T1000 (cell line): ENCODE measurements at regions not wholly inside any gene's neighbourhood (a gene's known extent, or its start where the extent isn't known, plus 50 kb on each side); places are given as distances from the start of the nearest gene placed in this dataset.

Source experiments
- DNase-seq: peaks from one replicate; lab custom pipeline; 2025; ENCODE audit warnings: mixed read lengths; lab: John Stamatoyannopoulos, UW

GRCh38 chr20:11394145-11394833 is 523.4 kb upstream of the BTBD3 start:
- no peak for DNase-seq

DNA sequence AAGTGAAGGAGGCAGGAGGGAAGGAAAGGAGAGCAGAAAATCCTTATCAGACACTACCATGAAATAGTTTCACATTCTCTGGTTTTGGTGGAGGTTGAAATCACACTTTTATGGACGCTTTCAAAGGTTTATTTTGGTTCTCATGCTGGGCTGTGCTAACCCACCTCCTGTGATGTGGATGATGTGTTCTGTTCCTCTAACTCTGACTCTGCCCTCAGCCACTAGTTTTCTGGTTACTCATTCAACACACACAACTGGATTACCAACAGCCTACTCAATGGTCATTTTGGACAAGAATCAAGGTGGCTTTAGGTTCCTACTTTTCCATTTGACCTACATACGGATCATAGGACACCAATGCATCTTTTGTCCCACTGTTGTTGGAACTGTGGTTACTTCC is 522.1 kb upstream of the BTBD3 start:
- DNase-seq, result no peak

DNA sequence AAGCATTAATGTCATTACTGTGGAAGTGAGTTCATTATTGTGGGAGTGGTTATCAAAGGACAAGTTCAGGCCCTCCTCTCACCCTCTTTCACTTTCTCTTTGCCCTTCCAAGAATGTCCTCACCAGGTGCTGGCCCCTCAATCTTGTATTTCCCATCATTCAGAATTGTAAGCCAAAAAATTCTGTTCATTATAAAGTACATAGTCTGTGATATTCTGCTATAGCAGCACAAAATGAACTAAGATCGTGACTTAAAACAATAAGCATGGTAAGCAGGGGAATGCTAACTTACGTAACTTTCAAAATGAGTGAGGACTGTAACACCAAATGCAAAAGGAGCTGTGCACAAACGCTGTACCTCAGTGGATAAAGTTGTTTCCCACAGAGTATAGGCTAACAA is 515.7 kb upstream of the BTBD3 start:
- no peak for DNase-seq

DNA sequence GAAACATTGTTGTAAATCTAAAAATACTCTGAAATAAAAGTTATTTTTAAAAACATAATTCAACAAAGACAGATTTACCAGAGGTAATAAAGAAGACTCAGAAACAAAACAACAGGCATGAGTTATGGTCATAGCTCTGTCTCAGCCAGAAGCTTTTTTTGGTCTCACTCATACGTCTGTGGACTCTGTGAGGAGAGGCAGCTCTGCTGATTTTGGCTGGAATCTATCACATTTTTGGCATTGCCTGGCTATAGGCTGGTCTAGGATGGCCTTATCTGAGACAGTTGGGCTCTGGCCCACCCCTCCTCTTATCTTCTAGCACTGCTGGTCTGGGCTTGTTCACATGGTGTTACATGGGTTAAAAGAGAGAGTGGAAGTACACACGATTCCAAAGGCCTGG is 514.0 kb upstream of the BTBD3 start:
- DNase-seq, result no peak

DNA sequence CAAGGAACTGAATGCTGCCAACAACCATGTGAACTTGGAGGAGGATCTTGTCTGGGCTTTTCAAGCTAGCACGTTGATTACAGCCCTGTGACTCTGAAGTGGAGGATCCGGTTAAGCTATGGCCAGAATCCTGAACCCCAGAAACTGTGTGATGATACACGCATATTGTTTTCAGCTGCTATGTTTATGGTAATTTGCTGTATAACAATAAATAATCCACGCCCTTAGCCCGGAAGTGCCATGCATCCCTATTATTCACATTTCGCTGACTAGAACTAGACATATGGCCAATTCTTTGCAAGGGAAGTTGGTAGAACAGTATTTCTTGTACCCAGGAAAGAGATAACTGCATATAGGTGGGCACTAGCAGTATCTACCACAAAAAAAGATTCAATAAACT is 510.8 kb upstream of the BTBD3 start:
- DNase-seq, result no peak

GRCh38 chr20:11409561-11409960 is 508.1 kb upstream of the BTBD3 start:
- DNase-seq, result no peak

DNA sequence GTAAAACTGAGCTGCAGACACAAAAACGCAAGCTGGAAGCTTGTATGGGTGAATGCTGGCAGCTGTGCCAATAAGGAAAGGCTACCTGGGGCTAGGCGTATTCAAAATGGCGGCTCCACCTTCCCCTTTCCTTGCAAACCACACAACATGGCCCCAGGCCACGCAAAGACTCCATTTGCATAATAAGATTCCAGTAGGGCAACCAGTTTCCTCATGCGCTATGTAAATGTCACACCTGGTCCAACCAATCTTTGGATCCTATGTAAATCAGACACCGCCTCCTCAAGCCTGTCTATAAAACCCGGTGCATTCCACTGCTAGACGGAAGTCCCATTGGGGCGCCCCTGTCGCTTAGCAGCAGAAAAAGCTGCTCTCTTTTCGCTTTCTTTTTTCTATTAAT is 505.9 kb upstream of the BTBD3 start:
- no peak for DNase-seq

DNA sequence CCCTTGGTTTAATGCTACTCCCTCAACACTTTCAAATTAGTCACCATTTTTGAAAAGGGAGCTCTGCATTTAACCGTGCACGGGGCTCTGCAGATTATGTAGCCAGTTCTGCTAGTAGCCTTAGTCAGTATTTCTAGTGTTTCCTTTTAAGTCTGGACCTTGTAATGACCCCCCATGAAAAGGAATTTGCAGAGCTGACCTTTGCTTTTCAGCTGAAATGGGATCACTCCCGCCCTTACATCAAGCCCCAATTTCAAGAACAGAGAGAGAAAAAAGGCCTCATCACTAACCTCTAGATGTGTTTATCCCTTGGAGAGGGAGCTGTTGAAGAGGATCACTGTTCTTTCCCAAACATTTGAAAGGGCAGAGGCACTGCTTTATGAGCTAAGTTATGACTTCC is 490.7 kb upstream of the BTBD3 start:
- no peak for DNase-seq

DNA sequence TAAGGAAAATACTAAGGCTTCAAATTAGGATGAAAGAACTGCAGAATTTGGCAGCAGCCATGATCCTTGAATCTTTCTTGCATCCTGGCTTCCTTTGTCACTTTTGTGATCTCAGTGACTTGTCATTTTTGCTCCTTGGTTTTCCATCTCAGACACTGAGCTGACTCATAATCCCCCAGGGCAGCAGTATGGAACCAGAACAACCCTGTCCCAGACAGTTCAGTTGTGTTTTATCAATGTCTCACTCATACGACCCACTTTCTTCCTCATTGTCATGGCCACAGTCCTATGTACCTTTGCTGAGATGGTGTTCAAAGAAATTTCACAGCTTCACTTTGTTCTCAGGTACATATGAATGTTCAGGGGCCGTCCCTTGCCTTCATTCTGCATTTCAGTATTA is 488.5 kb upstream of the BTBD3 start:
- DNase-seq, result no peak

- DNase-seq, result no peak
Observed at GRCh38 chr20:11429889-11430519, 487.7 kb upstream of the BTBD3 start.

- DNase-seq, result no peak
Observed at GRCh38 chr20:11430652-11431051, 487.0 kb upstream of the BTBD3 start.

GRCh38 chr20:11431621-11432020 is 486.1 kb upstream of the BTBD3 start:
- DNase-seq, result no peak

GRCh38 chr20:11432407-11432806 is 485.3 kb upstream of the BTBD3 start:
- DNase-seq, result peak; percentile 1

GRCh38 chr20:11436113-11436905 is 481.4 kb upstream of the BTBD3 start:
- DNase-seq, result no peak

GRCh38 chr20:11437090-11437489 is 480.6 kb upstream of the BTBD3 start:
- DNase-seq, result no peak

GRCh38 chr20:11437611-11438380 is 479.9 kb upstream of the BTBD3 start:
- no peak for DNase-seq

- DNase-seq, result no peak
Observed at GRCh38 chr20:11438412-11438811, 479.3 kb upstream of the BTBD3 start.

GRCh38 chr20:11443382-11444119 is 474.1 kb upstream of the BTBD3 start:
- DNase-seq, result no peak

- no peak for DNase-seq
Observed at GRCh38 chr20:11445161-11445560, 472.5 kb upstream of the BTBD3 start.

DNA sequence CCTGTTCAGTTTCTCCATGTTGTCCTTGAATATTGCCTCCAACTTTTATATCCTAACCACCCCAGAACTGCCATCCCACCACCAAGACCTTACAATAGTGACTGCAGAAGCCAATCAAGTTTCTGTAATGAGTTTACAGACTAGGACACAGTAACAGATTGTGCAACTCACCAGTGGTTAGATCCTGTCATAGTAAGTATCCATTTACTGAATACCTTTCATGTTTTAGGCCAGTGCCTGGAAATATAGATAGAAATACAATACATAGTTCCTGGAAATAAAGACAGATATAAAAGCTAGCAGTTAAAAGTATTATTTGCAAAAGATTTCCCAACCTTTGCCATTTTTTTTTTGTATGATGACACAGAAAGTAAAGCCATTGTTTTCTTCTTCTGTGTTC is 471.8 kb upstream of the BTBD3 start:
- DNase-seq, result no peak

GRCh38 chr20:11447371-11448100 is 470.2 kb upstream of the BTBD3 start:
- no peak for DNase-seq
